Spleen (tissue), 11 donors: ENCODE measurements at regions not wholly inside any gene's neighbourhood (a gene's known extent, or its start where the extent isn't known, plus 50 kb on each side); places are given as distances from the start of the nearest gene placed in this dataset.

Source experiments
- DNase-seq: peaks from one replicate; pipeline ENCODE4 v3.0.0-alpha.2; 2020
- H3K27ac ChIP-seq, 8 donors: fragments of 200-600 bp; sonication (generic) in 7 of 8; 1 replicate in 4 of 8; 2 replicates in 4 of 8; pipeline versions ENCODE4 v1.5.0 to v1.8.0; 2016 to 2021; ENCODE audit warnings: inconsistent platforms in 4 of 8, mild to moderate bottlenecking in 4 of 8, moderate library complexity in 1 of 8
- H3K27me3 ChIP-seq, 7 donors: fragments of 200-600 bp; sonication (generic) in 6 of 7; replicated peaks in 1 of 7; 1 replicate in 4 of 7; 2 replicates in 3 of 7; pipeline versions ENCODE4 v1.5.0 to v1.8.0; 2016 to 2021; ENCODE audit warnings: inconsistent platforms in 3 of 7, mild to moderate bottlenecking in 1 of 7
- H3K36me3 ChIP-seq, 6 donors: fragments of 200-600 bp; sonication (generic) in 5 of 6; 1 replicate in 4 of 6; 2 replicates in 2 of 6; pipeline versions ENCODE4 v1.5.0 to v1.8.0; 2016 to 2021; ENCODE audit warnings: inconsistent platforms in 2 of 6
- H3K4me1 ChIP-seq, 6 donors: fragments of 200-600 bp; sonication (generic) in 5 of 6; 1 replicate in 3 of 6; 2 replicates in 3 of 6; pipeline versions ENCODE4 v1.5.0 to v1.8.0; 2016 to 2021; ENCODE audit warnings: inconsistent platforms in 3 of 6
- H3K4me3 ChIP-seq, 8 donors: fragments of 200-600 bp; sonication (generic) in 7 of 8; 1 replicate in 4 of 8; 2 replicates in 4 of 8; pipeline versions ENCODE4 v1.5.0 to v1.8.0; 2016 to 2021; ENCODE audit warnings: inconsistent platforms in 4 of 8, mild to moderate bottlenecking in 4 of 8, moderate library complexity in 2 of 8
- H3K9me3 ChIP-seq, 8 donors: fragments of 200-600 bp; sonication (generic) in 7 of 8; 1 replicate in 4 of 8; 2 replicates in 4 of 8; pipeline versions ENCODE4 v1.5.0 to v1.8.0; 2016 to 2021; ENCODE audit warnings: inconsistent platforms in 4 of 8
- POLR2A ChIP-seq, 3 donors: fragments of 450-650 bp; IDR thresholded peaks; one replicate each; pipeline ENCODE4 v1.5.1; 2017; ENCODE audit warnings: antibody characterized with exemption in 3 of 3, mild to moderate bottlenecking in 1 of 3
- POLR2AphosphoS5 ChIP-seq, 3 donors: sonication (generic); formaldehyde crosslinking; IDR thresholded peaks; one replicate each; pipeline ENCODE4 v1.5.1; 2017; ENCODE audit warnings: antibody characterized with exemption in 3 of 3
- WGBS, 5 donors: extraction: QIAGEN DNeasy Blood & Tissue Kit in 3 of 5; methylation state at CpG; one replicate each; pipeline versions ENCODE4 v1.1.5 to v1.1.7; 2013 to 2018; 5-methylcytosine and 5-hydroxymethylcytosine counted together
- intact Hi-C: fragments of 100-400 bp; cut with DNase I; formaldehyde crosslinking; loops from one replicate; pipeline ENCODE4 v1.15.0; 2023; ENCODE audit warnings: low total_unique reads
- TF ChIP-seq, protein P1 (sequence below), 11 experiments: fragments of 200-600 bp in 7 of 11; fragments of 450-650 bp in 4 of 11; sonication (generic) in 4 of 11; IDR thresholded peaks in 8 of 11; conservative IDR thresholded peaks in 3 of 11; 1 replicate in 7 of 11; 2 replicates in 4 of 11; pipeline versions ENCODE4 v1.4.0 to v1.8.0; 2016 to 2021; ENCODE audit warnings: antibody characterized with exemption in 11 of 11, inconsistent platforms in 4 of 11, mild to moderate bottlenecking in 1 of 11
- donor health status: healthy with polysubstance abuse.
- donor health status: DM: no; HTN: no; CAD: no; lungs with moderate emphysema.
- donor health status: DM: no; HTN: no; CAD: no.
- donor health status: Bipolar disorder and iron deficiency.
- donor health status: healthy.
- donor health status: DM: no; HTN: no; CAD: no.
- donor health status: DM: yes; HTN: yes; CAD: no.

- 73 to 77% (median 76%) methylated on average over 3 of the region's 3 CpGs for WGBS, 5 donors
- Histone ChIP-seq H3K4me1 (no peaks in the 10 kb centered on the region), H3K27me3 (no peaks in the 10 kb centered on the region), H3K27ac (no peak overlapping the region), H3K4me3 (no peak overlapping the region), H3K9me3 (no peaks in the 10 kb centered on the region), H3K36me3 (no peaks in the 10 kb centered on the region)
- no peak for DNase-seq
- no peak for TF ChIP-seq POLR2A (IDR thresholded peaks at IDR 0.05)
- TF ChIP-seq, protein P1, sequence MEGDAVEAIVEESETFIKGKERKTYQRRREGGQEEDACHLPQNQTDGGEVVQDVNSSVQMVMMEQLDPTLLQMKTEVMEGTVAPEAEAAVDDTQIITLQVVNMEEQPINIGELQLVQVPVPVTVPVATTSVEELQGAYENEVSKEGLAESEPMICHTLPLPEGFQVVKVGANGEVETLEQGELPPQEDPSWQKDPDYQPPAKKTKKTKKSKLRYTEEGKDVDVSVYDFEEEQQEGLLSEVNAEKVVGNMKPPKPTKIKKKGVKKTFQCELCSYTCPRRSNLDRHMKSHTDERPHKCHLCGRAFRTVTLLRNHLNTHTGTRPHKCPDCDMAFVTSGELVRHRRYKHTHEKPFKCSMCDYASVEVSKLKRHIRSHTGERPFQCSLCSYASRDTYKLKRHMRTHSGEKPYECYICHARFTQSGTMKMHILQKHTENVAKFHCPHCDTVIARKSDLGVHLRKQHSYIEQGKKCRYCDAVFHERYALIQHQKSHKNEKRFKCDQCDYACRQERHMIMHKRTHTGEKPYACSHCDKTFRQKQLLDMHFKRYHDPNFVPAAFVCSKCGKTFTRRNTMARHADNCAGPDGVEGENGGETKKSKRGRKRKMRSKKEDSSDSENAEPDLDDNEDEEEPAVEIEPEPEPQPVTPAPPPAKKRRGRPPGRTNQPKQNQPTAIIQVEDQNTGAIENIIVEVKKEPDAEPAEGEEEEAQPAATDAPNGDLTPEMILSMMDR (IDR thresholded peaks at IDR 0.05 in 8 of 11, conservative IDR thresholded peaks at IDR 0.05 in 3 of 11), result no peak
- no peak for TF ChIP-seq POLR2AphosphoS5 (IDR thresholded peaks at IDR 0.05)
- intact Hi-C loops, result no loop called here
Measured at GRCh38 chr6:103153016-103153415, 1706.7 kb downstream of the HACE1 start.

GRCh38 chr6:103142902-103143301 lies 1716.8 kb downstream of the HACE1 start:
- TF ChIP-seq, protein P1 (IDR thresholded peaks at IDR 0.05 in 8 of 11, conservative IDR thresholded peaks at IDR 0.05 in 3 of 11), result no peak
- no peak for TF ChIP-seq POLR2AphosphoS5 (IDR thresholded peaks at IDR 0.05)
- no peak for TF ChIP-seq POLR2A (IDR thresholded peaks at IDR 0.05)
- 78 to 94% (median 79%) methylated on average over 2 of the region's 2 CpGs for WGBS, 5 donors

DNA sequence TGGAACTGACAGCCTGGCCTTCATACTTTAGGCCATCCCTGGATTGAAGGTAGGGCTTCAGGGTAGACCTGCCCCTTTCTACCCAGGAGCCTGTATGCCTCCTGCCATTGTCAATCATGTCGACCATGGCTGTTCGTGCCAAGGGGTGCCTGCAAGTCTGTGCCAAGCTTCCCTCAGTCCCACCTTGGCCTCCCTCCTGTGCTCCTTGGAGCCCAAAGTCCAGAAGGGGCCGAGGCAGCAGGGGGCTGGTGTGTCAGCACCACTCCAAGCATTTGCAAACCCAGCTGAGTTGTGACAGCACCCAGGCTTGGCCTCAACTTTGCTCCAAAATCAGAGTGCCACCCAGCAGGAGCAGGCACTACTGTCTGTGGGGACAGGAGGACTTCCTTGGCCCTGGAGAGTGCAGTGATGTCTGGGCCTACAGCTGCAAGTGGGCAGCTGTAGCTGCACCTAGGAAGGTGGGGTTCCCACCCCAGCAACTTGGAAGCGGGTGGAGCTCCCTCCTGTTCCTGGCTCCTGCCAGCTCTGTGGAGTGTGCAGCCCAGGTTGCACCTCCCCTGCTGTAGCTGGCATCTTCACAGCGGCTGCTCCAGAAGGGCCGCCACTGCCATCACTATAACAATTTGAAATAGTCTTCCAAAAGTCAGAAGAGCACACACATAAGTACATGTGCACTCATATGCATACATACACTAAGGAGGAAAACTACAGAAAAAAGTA lies 1719.3 kb downstream of the HACE1 start:
- intact Hi-C loops, result no loop called here
- Histone ChIP-seq H3K36me3 (no peaks in the 10 kb centered on the region), H3K27me3 (no peaks in the 10 kb centered on the region), H3K27ac (no peak overlapping the region), H3K4me1 (no peaks in the 10 kb centered on the region), H3K9me3 (no peaks in the 10 kb centered on the region), H3K4me3 (no peak overlapping the region)
- WGBS, 5 donors, result 81 to 98% (median 85%) methylated on average over 3 to 6 of the region's 6 CpGs
- TF ChIP-seq, protein P1 (IDR thresholded peaks at IDR 0.05 in 8 of 11, conservative IDR thresholded peaks at IDR 0.05 in 3 of 11), result no peak
- TF ChIP-seq POLR2A (IDR thresholded peaks at IDR 0.05) (no peak), POLR2AphosphoS5 (IDR thresholded peaks at IDR 0.05) (no peak)
- DNase-seq, result no peak

More at GRCh38 chr6:103142902-103143301, 1716.8 kb downstream of the HACE1 start:
- no peak for DNase-seq
- intact Hi-C loops, result no loop called here
- H3K36me3 ChIP-seq, result no peaks in the 10 kb centered on the region
- no peak overlapping the region for H3K4me3 ChIP-seq
- no peaks in the 10 kb centered on the region for H3K27me3 ChIP-seq
- no peaks in the 10 kb centered on the region for H3K4me1 ChIP-seq
- no peaks in the 10 kb centered on the region for H3K9me3 ChIP-seq
- H3K27ac ChIP-seq, result no peak overlapping the region

DNA sequence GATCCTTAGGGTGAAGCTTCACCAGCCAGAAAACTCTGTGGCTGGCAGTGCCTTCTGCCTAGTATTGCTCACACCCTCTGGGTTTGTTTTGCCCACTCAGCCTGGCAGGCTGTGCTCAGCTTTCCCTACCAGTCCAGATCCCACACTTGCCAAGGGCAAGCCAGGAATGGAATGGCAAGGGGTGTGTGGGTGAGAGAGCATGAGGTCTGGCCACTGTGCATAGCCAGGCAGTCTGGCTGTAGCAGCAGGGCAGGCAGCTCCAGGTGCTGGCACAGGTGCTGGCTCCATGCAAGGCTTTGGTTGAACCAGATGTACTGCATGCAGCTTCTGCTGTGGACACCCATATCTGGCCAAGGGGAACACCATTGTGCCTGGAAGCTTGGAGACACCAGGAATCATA lies 1720.3 kb downstream of the HACE1 start:
- Histone ChIP-seq H3K9me3 (peaks cover 0 to 3% (median 0%) of the 10 kb centered on the region in 8 donors), H3K27ac (no peak overlapping the region), H3K27me3 (no peaks in the 10 kb centered on the region), H3K4me1 (no peaks in the 10 kb centered on the region), H3K4me3 (no peak overlapping the region), H3K36me3 (no peaks in the 10 kb centered on the region)
- TF ChIP-seq POLR2A (IDR thresholded peaks at IDR 0.05), result no peak
- TF ChIP-seq POLR2AphosphoS5 (IDR thresholded peaks at IDR 0.05), result no peak
- TF ChIP-seq, protein P1 (IDR thresholded peaks at IDR 0.05 in 8 of 11, conservative IDR thresholded peaks at IDR 0.05 in 3 of 11), result no peak
- DNase-seq, result no peak
- intact Hi-C loops, result no loop called here
